ENCODE measurements at regions not wholly inside any gene's neighbourhood (a gene's known extent, or its start where the extent isn't known, plus 50 kb on each side); places are given as distances from the start of the nearest gene placed in this dataset.

DNA sequence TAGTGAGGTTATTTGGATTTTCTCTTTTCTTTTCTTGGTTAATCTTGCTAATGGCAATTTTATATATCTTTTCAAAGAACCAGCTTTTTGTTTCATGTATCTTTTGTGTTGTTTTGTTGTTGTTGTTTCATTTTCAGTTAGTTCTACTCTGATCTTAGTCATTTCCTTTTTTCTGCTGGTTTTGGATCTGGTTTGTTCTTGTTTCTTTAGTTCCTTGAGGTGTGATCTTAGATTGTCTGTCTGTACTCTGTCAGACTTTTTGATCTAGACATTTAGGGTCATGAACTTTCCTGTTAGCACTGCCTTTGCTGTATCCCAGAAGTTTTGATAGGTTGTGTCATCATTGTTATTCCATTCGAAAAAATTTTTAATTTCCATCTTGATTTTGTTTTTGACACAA, 399.7 kb downstream of the TLE1 start:
- TF ChIP-seq CTCF (IDR thresholded peaks at IDR 0.05; ENCODE audit: insufficient read depth, low read length, poor library complexity, severe bottlenecking) (no peak), EZH2phosphoT487 (conservative IDR thresholded peaks at IDR 0.05; ENCODE audit: low read length) (no peak)
